Activated CD8-positive, alpha-beta memory T cell treated with anti-CD3 and anti-CD28 coated beads for 4 hours (primary cell): ENCODE measurements at regions not wholly inside any gene's neighbourhood (a gene's known extent, or its start where the extent isn't known, plus 50 kb on each side); places are given as distances from the start of the nearest gene placed in this dataset.
"Not testable (repeated sequence)": the region's sequence is repeated elsewhere in the genome, so short reads cannot be mapped to it uniquely, and the experiment has no call there.

Experiments
- DNase-seq, 2 donors: peaks; one replicate each; pipeline ENCODE4 v3.0.0-alpha.2; 2020; ENCODE audit warnings: low read depth in 2 of 2

GRCh38 chr1:221525749-221526148 is 216.1 kb downstream of the DUSP10 start:
- DNase-seq: no peak

GRCh38 chr1:221527302-221527701 is 214.6 kb downstream of the DUSP10 start:
- DNase-seq: no peak

GRCh38 chr1:221527886-221528624 is 213.8 kb downstream of the DUSP10 start:
- no peak for DNase-seq

GRCh38 chr1:221530159-221530558 is 211.7 kb downstream of the DUSP10 start:
- DNase-seq: not testable (repeated sequence)

- no peak for DNase-seq
These were observed 211.1 kb downstream of the DUSP10 start for GRCh38 chr1:221530791-221531190.

- no peak for DNase-seq
These were observed 209.7 kb downstream of the DUSP10 start for GRCh38 chr1:221532071-221532773.

- DNase-seq: no peak
These were observed 200.6 kb downstream of the DUSP10 start for GRCh38 chr1:221541296-221541695.

GRCh38 chr1:221543529-221544120 is 198.3 kb downstream of the DUSP10 start:
- no peak for DNase-seq

- DNase-seq: no peak
These were observed 192.9 kb downstream of the DUSP10 start for GRCh38 chr1:221548942-221549341.

GRCh38 chr1:221549815-221550214 is 192.1 kb downstream of the DUSP10 start:
- no peak for DNase-seq

- DNase-seq: not testable (repeated sequence)
These were observed 189.1 kb downstream of the DUSP10 start for GRCh38 chr1:221552792-221553191.

GRCh38 chr1:221555689-221556433 is 186.0 kb downstream of the DUSP10 start:
- no peak for DNase-seq

GRCh38 chr1:221556435-221556834 is 185.5 kb downstream of the DUSP10 start:
- DNase-seq: no peak

GRCh38 chr1:221557013-221557412 is 184.9 kb downstream of the DUSP10 start:
- no peak for DNase-seq

- no peak for DNase-seq
These were observed 183.5 kb downstream of the DUSP10 start for GRCh38 chr1:221558396-221558795.

- DNase-seq: no peak
These were observed 182.0 kb downstream of the DUSP10 start for GRCh38 chr1:221559911-221560310.

GRCh38 chr1:221562542-221563475 is 179.1 kb downstream of the DUSP10 start:
- no peak for DNase-seq

GRCh38 chr1:221563476-221563921 is 178.4 kb downstream of the DUSP10 start:
- DNase-seq: no peak

GRCh38 chr1:221564891-221565290 is 177.0 kb downstream of the DUSP10 start:
- no peak for DNase-seq

GRCh38 chr1:221565711-221566110 is 176.2 kb downstream of the DUSP10 start:
- DNase-seq: no peak
